CD8-positive, alpha-beta memory T cell (primary cell): ENCODE measurements at regions not wholly inside any gene's neighbourhood (a gene's known extent, or its start where the extent isn't known, plus 50 kb on each side); places are given as distances from the start of the nearest gene placed in this dataset.
"Not testable (repeated sequence)": the region's sequence is repeated elsewhere in the genome, so short reads cannot be mapped to it uniquely, and the experiment has no call there.

Experiments
- CTCF ChIA-PET: fragments of 350-600 bp; sonication (Branson Sonifier 250); formaldehyde crosslinking; loops from one replicate; lab custom pipeline; 2021; ENCODE audit warnings: antibody characterized with exemption; lab: Charles Lee
- POLR2A ChIA-PET: fragments of 350-600 bp; sonication (Branson Sonifier 250); formaldehyde crosslinking; loops from one replicate; lab custom pipeline; 2021; ENCODE audit warnings: antibody characterized with exemption; lab: Charles Lee
- DNase-seq, 5 donors: peaks; one replicate each; pipeline versions ENCODE4 v3.0.0 to v3.0.0-alpha.2; 2020 to 2022; ENCODE audit warnings: mixed read lengths in 1 of 5
- H3K27ac ChIP-seq: one replicate; pipeline ENCODE4 v1.7.0; 2013; ENCODE audit warnings: low read depth, mild to moderate bottlenecking, low read length, moderate library complexity
- H3K27me3 ChIP-seq: 2 replicates; pipeline ENCODE4 v1.7.0; 2013; ENCODE audit warnings: low read length, mild to moderate bottlenecking; ENCODE audit not compliant: insufficient read depth, poor library complexity, severe bottlenecking
- H3K36me3 ChIP-seq: 2 replicates; pipeline ENCODE4 v1.7.0; 2013; ENCODE audit warnings: mild to moderate bottlenecking, low read length, moderate library complexity; ENCODE audit not compliant: insufficient read depth
- H3K4me1 ChIP-seq: 2 replicates; pipeline ENCODE4 v1.7.0; 2013; ENCODE audit warnings: mild to moderate bottlenecking, low read length, moderate library complexity; ENCODE audit not compliant: insufficient read depth
- H3K4me3 ChIP-seq: 2 replicates; pipeline ENCODE4 v1.7.0; 2013; ENCODE audit warnings: mild to moderate bottlenecking, low read length
- H3K9me3 ChIP-seq: 2 replicates; pipeline ENCODE4 v1.7.0; 2013; ENCODE audit warnings: mild to moderate bottlenecking, low read length
- H3K27ac Mint-ChIP-seq, 8 donors: one replicate each; pipeline ENCODE4 v1.8.0; 2020 to 2021; ENCODE audit warnings: mixed read lengths in 8 of 8, mild to moderate bottlenecking in 6 of 8, inconsistent platforms in 3 of 8, moderate library complexity in 3 of 8
- H3K27me3 Mint-ChIP-seq, 2 donors: one replicate each; pipeline ENCODE4 v1.8.0; 2020 to 2021; ENCODE audit warnings: mixed read lengths in 2 of 2, mild to moderate bottlenecking in 1 of 2, moderate library complexity in 1 of 2
- H3K36me3 Mint-ChIP-seq, 3 donors: one replicate each; pipeline ENCODE4 v1.8.0; 2020 to 2021; ENCODE audit warnings: mixed read lengths in 3 of 3, inconsistent platforms in 1 of 3, mild to moderate bottlenecking in 1 of 3
- H3K4me1 Mint-ChIP-seq, 3 donors: one replicate each; pipeline ENCODE4 v1.8.0; 2020 to 2021; ENCODE audit warnings: mixed read lengths in 3 of 3, inconsistent platforms in 1 of 3, mild to moderate bottlenecking in 1 of 3
- H3K4me3 Mint-ChIP-seq, 7 donors: one replicate each; pipeline ENCODE4 v1.8.0; 2020 to 2021; ENCODE audit warnings: mixed read lengths in 7 of 7, mild to moderate bottlenecking in 6 of 7, moderate library complexity in 4 of 7, inconsistent platforms in 2 of 7
- H3K9me3 Mint-ChIP-seq, 5 donors: one replicate each; pipeline ENCODE4 v1.8.0; 2020 to 2022; ENCODE audit warnings: mixed read lengths in 5 of 5, mild to moderate bottlenecking in 3 of 5, moderate library complexity in 2 of 5, inconsistent platforms in 1 of 5

DNA sequence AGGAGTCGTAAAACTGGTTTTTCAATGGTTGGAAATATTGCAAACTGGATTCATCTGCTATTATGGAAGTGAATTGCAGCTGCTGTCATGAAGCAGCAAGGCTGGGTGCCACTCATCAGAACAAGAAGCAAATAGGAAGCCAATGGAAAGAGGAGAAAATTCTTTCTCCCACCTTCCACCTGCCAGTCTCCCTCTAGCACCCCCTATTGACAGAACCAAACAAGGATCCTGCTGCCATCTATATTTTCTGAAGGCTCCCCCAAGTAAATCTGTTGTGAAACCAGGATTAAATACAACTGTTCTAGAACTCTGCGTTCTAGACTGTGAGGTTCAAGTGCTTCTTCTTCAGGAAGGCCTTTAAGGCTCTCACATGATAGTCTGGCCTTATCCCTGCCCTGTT, 286.6 kb downstream of the AACS start:
- H3K36me3 Mint-ChIP-seq: no peaks in the 10 kb centered on the region
- Histone ChIP-seq H3K4me1 (no peaks in the 10 kb centered on the region), H3K36me3 (no peaks in the 10 kb centered on the region), H3K4me3 (no peak overlapping the region), H3K27ac (no peak overlapping the region), H3K9me3 (no peaks in the 10 kb centered on the region), H3K27me3 (no peaks in the 10 kb centered on the region)
- no peaks in the 10 kb centered on the region for H3K4me1 Mint-ChIP-seq
- H3K4me3 Mint-ChIP-seq: no peak overlapping the region
- peaks cover 0 to 4% (median 2%) of the 10 kb centered on the region in 5 donors for H3K9me3 Mint-ChIP-seq
- ChIA-PET CTCF (no interaction called here), POLR2A (no interaction called here)
- H3K27me3 Mint-ChIP-seq: peaks cover 4 to 17% of the 10 kb centered on the region in 2 donors
- H3K27ac Mint-ChIP-seq: no peak overlapping the region
- no peak for DNase-seq

DNA sequence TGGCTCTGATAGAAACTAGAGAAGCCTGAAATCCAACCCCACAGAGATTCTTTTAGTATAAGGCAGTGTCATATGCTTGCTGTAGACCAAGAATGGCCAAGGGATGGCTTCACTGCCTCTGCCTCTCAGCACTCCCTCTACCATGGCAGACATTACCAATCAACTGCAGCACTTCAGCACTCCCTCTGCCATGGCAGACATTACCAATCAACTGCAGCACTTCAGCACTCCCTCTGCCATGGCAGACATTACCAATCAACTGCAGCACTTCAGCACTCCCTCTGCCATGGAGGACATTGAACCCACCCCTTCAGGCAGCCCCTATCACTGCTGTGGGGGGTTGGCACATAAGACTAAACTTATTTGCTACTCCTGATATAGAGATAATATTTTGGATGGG, 287.8 kb downstream of the AACS start:
- H3K27me3 Mint-ChIP-seq: peaks cover 4 to 15% of the 10 kb centered on the region in 2 donors
- CTCF ChIA-PET, H3K9me3 Mint-ChIP-seq, H3K36me3 Mint-ChIP-seq, H3K4me1 ChIP-seq, H3K27ac Mint-ChIP-seq, H3K9me3 ChIP-seq, H3K36me3 ChIP-seq, H3K4me1 Mint-ChIP-seq, H3K4me3 Mint-ChIP-seq, H3K27me3 ChIP-seq, H3K27ac ChIP-seq, POLR2A ChIA-PET, H3K4me3 ChIP-seq, DNase-seq: not testable (repeated sequence)

DNA sequence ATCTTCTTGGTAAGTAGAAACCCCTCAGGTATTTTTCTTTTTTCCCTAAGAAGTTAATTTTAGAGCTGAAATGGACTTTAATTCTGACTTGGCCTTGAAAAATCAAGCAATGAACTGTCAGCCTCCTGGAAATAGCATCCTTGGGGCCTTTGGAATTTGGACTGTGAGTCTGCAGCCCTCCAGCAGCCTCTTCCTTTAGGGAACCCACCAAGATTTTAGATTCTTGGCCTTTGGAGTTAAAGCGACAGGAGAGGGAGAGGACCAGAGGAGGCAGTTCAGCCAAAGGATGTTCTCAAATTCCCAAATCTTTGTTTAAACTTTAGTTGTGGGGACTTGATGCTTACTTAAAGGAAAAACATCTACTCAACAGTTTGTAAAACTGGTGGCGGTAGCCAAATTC, 288.6 kb downstream of the AACS start:
- Mint-ChIP-seq H3K9me3 (peaks cover 0 to 4% (median 2%) of the 10 kb centered on the region in 5 donors), H3K36me3 (no peaks in the 10 kb centered on the region), H3K4me3 (no peak overlapping the region), H3K4me1 (no peaks in the 10 kb centered on the region), H3K27me3 (peaks cover 4 to 13% of the 10 kb centered on the region in 2 donors), H3K27ac (no peak overlapping the region)
- Histone ChIP-seq H3K4me1 (no peaks in the 10 kb centered on the region), H3K36me3 (no peaks in the 10 kb centered on the region), H3K27me3 (no peaks in the 10 kb centered on the region), H3K4me3 (no peak overlapping the region), H3K9me3 (no peaks in the 10 kb centered on the region), H3K27ac (no peak overlapping the region)
- DNase-seq: no peak
- POLR2A ChIA-PET: no interaction called here
- CTCF ChIA-PET: no interaction called here

DNA sequence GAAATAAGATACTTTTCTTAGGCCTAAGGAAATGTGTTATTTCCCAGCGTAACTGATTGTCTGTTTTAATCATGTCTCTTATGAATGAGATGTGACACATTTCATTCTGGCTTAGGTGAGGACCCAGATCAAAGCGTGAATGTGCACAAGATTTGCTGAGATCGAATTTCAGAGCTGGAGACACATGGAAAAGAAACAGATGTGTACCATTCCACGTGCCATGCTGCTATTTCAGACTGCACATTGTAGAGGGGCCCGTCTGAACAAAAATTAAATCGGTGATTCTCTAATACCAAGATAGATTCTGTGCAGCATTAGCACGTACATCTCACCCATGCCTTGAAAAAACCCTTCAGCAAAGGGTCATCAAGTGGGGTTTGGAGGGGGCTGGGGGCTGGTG, 290.4 kb downstream of the AACS start:
- Histone ChIP-seq H3K36me3 (no peaks in the 10 kb centered on the region), H3K27ac (no peak overlapping the region), H3K27me3 (no peaks in the 10 kb centered on the region), H3K4me1 (no peaks in the 10 kb centered on the region), H3K9me3 (no peaks in the 10 kb centered on the region), H3K4me3 (no peak overlapping the region)
- ChIA-PET CTCF (no interaction called here), POLR2A (no interaction called here)
- H3K9me3 Mint-ChIP-seq: peaks cover 0 to 4% (median 2%) of the 10 kb centered on the region in 5 donors
- H3K27me3 Mint-ChIP-seq: peaks cover 4% of the 10 kb centered on the region in 2 donors
- no peaks in the 10 kb centered on the region for H3K4me1 Mint-ChIP-seq
- H3K4me3 Mint-ChIP-seq: no peak overlapping the region
- H3K27ac Mint-ChIP-seq: no peak overlapping the region
- no peak for DNase-seq
- no peaks in the 10 kb centered on the region for H3K36me3 Mint-ChIP-seq

DNA sequence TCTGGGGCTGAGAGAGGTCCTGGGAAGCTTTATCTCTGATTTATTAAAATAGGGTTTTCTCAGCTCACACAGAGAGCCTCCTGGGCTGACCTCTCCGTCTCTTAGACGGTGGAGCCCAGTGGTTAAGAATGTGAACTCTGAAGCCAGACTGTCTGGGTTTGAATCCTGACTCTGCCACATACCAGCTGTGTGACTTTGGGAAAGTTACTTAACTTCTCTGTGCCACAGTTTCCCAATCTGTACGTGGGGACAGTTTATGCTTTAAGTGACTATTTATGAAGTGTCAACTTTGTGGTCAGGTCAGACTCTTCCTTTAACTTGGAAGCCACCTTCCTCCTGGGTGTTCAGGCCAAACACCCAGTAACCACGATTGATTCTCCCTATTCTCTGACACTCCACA, 290.9 kb downstream of the AACS start:
- ChIA-PET CTCF (no interaction called here), POLR2A (no interaction called here)
- no peaks in the 10 kb centered on the region for H3K4me1 ChIP-seq
- Mint-ChIP-seq H3K36me3 (no peaks in the 10 kb centered on the region), H3K9me3 (peaks cover 0 to 4% (median 2%) of the 10 kb centered on the region in 5 donors), H3K27ac (no peak overlapping the region), H3K27me3 (peaks cover 4% of the 10 kb centered on the region in 2 donors), H3K4me1 (no peaks in the 10 kb centered on the region), H3K4me3 (no peak overlapping the region)
- H3K9me3 ChIP-seq: no peaks in the 10 kb centered on the region
- H3K36me3 ChIP-seq: no peaks in the 10 kb centered on the region
- H3K27me3 ChIP-seq: no peaks in the 10 kb centered on the region
- no peak overlapping the region for H3K4me3 ChIP-seq
- no peak for DNase-seq
- no peak overlapping the region for H3K27ac ChIP-seq

DNA sequence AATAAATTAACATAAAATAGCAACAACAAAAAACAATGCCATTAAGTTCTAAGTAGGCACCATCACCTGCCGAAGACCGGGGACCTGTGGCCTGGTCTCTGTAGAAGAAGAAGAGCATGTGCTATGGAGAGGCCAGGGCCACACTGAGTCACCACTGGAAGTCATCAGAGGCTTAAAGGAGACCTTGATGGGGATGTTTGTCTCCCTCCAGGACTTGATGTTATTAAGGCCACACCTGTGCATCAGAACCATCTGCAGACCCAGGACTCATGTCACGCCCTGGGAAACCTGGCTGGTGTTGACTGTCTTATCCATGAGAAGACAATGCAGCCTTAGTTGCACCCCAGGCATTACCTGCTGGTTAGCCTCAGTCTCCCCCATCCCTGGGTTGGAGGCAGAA, 292.3 kb downstream of the AACS start:
- Mint-ChIP-seq H3K27ac (no peak overlapping the region), H3K27me3 (peaks cover 1 to 4% of the 10 kb centered on the region in 2 donors), H3K9me3 (peaks cover 0 to 3% (median 2%) of the 10 kb centered on the region in 5 donors), H3K4me3 (no peak overlapping the region), H3K36me3 (no peaks in the 10 kb centered on the region), H3K4me1 (no peaks in the 10 kb centered on the region)
- DNase-seq: no peak
- H3K27ac ChIP-seq: no peak overlapping the region
- H3K27me3 ChIP-seq: no peaks in the 10 kb centered on the region
- H3K4me3 ChIP-seq: no peak overlapping the region
- ChIA-PET POLR2A (no interaction called here), CTCF (no interaction called here)
- no peaks in the 10 kb centered on the region for H3K36me3 ChIP-seq
- no peaks in the 10 kb centered on the region for H3K4me1 ChIP-seq
- no peaks in the 10 kb centered on the region for H3K9me3 ChIP-seq

DNA sequence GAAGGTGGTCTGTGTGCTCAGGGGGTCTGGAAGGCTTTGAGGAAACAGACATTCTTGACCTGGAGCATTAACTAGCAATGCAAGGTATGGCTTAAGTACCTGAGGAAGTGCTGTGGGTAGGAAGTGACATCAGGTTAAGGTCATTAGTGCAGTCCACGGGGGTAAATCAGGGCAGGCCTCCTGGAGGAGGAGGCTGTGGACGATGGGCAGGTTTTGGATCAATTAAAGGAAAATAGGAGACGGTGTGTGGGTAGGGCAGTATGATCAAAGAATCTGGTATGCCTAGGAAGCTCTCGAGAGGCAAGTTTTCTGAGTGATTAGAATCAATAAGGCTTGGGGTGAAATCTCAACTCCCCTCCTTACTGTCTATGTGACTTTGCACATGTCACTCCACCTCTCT, 295.3 kb downstream of the AACS start:
- Mint-ChIP-seq H3K27me3 (peaks cover 1 to 4% of the 10 kb centered on the region in 2 donors), H3K9me3 (peaks cover 0 to 2% (median 0%) of the 10 kb centered on the region in 5 donors), H3K4me1 (no peaks in the 10 kb centered on the region), H3K4me3 (no peak overlapping the region), H3K27ac (no peak overlapping the region), H3K36me3 (no peaks in the 10 kb centered on the region)
- no peaks in the 10 kb centered on the region for H3K9me3 ChIP-seq
- H3K27me3 ChIP-seq: no peaks in the 10 kb centered on the region
- no peaks in the 10 kb centered on the region for H3K36me3 ChIP-seq
- no peaks in the 10 kb centered on the region for H3K4me1 ChIP-seq
- CTCF ChIA-PET: no interaction called here
- no peak for DNase-seq
- no peak overlapping the region for H3K4me3 ChIP-seq
- no peak overlapping the region for H3K27ac ChIP-seq
- POLR2A ChIA-PET: no interaction called here

DNA sequence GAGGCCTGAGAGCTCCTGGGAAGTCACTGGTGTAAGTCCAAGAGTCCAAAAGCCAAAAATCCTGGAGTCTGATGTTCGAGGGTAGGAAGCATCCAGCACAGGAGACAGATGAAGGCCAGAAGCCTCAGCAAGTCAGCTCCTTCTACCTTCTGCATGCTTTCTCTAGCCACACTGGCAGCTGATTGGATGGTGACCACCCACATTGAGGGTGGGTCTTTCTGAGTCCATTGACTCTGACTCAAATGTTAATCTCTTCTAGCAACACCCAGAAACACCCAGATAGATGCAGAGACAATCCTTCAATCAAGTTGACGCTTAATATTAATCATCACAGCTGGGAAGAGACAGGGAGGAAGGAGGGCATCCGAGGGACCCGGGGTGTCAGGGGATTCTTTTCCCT, 305.8 kb downstream of the AACS start:
- Mint-ChIP-seq H3K36me3 (no peaks in the 10 kb centered on the region), H3K4me3 (no peak overlapping the region), H3K27ac (no peak overlapping the region), H3K27me3 (peaks cover 3 to 27% of the 10 kb centered on the region in 2 donors), H3K9me3 (peaks cover 0 to 4% (median 4%) of the 10 kb centered on the region in 5 donors), H3K4me1 (no peaks in the 10 kb centered on the region)
- Histone ChIP-seq H3K27ac (no peak overlapping the region), H3K9me3 (no peaks in the 10 kb centered on the region), H3K27me3 (no peaks in the 10 kb centered on the region), H3K36me3 (no peaks in the 10 kb centered on the region), H3K4me3 (no peak overlapping the region), H3K4me1 (no peaks in the 10 kb centered on the region)
- POLR2A ChIA-PET: no interaction called here
- DNase-seq: no peak
- CTCF ChIA-PET: no interaction called here

DNA sequence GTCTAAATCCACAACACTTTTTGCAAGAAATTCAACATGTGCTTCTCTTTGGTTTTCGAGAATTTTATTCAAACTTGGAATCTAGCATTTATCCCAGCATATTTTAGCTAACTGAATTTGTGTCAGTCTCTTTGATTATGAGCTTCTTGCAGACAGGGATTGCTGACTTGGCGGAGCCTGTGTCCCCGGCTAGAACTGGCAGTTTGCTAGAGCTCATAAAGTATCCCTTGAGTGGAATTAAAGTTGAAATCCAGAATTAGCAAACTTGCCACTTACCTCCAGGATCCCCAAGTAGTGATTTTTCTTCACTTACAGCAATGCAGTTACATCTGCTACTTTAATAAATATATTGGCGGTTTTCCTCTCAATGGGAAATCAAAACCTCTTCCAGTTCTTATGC, 306.9 kb downstream of the AACS start:
- ChIA-PET POLR2A (no interaction called here), CTCF (no interaction called here)
- Mint-ChIP-seq H3K4me1 (no peaks in the 10 kb centered on the region), H3K36me3 (no peaks in the 10 kb centered on the region), H3K9me3 (peaks cover 0 to 4% (median 4%) of the 10 kb centered on the region in 5 donors), H3K27ac (no peak overlapping the region), H3K4me3 (no peak overlapping the region), H3K27me3 (peaks cover 7 to 29% of the 10 kb centered on the region in 2 donors)
- H3K9me3 ChIP-seq: no peaks in the 10 kb centered on the region
- no peak overlapping the region for H3K27ac ChIP-seq
- no peaks in the 10 kb centered on the region for H3K4me1 ChIP-seq
- no peaks in the 10 kb centered on the region for H3K27me3 ChIP-seq
- no peaks in the 10 kb centered on the region for H3K36me3 ChIP-seq
- H3K4me3 ChIP-seq: no peak overlapping the region
- no peak for DNase-seq
